Retinal pigment epithelial cell (primary cell): ENCODE measurements at regions not wholly inside any gene's neighbourhood (a gene's known extent, or its start where the extent isn't known, plus 50 kb on each side); places are given as distances from the start of the nearest gene placed in this dataset.
A peak's percentile ranks its signal among the peaks of the same experiment; 100 is the strongest.

Experiments used
- DNase-seq: peaks from one replicate; pipeline ENCODE4 v3.0.0-alpha.2; 2010; ENCODE audit warnings: low read depth
- H3K4me3 ChIP-seq: 2 replicates; pipeline ENCODE4 v1.5.1; 2011; ENCODE audit warnings: mild to moderate bottlenecking, low read length, control low read depth, moderate library complexity
- TF ChIP-seq, protein P1 (sequence below): conservative IDR thresholded peaks from 2 replicates; pipeline ENCODE4 v1.5.1; 2011; ENCODE audit warnings: low read depth, low read length, control low read depth, inconsistent platforms

DNA sequence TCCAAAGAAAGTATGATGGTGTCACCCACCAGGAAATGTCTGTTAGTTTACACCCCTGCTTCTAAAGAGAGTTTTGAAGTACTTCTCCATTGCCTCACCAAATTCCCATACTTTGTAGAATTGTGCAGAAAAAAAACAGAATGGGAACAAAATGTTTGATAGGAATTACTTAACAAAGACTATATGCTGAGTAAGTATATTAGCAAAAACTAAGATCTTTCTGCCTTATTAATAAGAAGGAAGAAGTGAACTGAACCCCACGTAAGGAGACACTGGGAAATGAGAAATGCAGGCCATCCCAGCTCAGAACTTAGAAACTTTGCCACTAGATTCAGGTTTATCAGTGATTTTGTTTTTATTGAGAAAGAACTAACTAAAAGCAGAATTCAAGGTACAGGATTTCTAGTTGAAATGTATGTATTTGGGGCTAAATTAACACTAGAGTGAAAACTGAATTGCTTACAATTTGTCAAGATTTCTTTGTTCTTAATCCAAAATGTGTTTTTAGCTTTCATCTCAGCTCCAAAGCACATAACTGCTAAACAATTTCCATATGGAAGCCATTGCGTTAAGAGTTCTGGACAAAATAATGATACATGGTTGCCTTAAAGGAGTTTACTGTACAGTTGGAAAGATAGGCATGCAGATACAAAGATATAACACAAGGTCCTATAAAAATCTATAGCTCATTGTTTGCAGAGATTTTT is 102.7 kb upstream of the BMP5 start:
- TF ChIP-seq, protein P1, sequence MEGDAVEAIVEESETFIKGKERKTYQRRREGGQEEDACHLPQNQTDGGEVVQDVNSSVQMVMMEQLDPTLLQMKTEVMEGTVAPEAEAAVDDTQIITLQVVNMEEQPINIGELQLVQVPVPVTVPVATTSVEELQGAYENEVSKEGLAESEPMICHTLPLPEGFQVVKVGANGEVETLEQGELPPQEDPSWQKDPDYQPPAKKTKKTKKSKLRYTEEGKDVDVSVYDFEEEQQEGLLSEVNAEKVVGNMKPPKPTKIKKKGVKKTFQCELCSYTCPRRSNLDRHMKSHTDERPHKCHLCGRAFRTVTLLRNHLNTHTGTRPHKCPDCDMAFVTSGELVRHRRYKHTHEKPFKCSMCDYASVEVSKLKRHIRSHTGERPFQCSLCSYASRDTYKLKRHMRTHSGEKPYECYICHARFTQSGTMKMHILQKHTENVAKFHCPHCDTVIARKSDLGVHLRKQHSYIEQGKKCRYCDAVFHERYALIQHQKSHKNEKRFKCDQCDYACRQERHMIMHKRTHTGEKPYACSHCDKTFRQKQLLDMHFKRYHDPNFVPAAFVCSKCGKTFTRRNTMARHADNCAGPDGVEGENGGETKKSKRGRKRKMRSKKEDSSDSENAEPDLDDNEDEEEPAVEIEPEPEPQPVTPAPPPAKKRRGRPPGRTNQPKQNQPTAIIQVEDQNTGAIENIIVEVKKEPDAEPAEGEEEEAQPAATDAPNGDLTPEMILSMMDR = no peak
- H3K4me3 ChIP-seq = no peak overlapping the region
- no peak for DNase-seq

DNA sequence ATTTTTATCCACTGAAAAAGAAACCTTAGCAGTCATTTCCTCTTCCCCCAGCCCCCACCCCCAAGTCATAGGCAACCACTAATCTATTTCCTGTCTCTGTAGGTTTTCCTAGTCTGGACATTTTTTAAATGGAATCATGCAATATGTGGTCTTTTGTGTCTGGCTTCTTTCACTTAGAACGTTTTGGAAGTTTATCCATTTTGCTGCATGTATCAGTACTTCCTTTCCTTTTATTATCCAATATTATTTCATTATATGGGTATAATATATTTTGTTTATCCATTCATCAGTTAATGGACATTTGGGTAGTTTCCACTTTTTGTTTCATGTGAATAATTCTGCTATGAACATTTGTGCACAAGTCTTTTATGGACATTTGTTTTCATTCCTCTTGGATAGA is 99.3 kb upstream of the BMP5 start:
- no peak for DNase-seq
- TF ChIP-seq, protein P1 = no peak
- H3K4me3 ChIP-seq = no peak overlapping the region

DNA sequence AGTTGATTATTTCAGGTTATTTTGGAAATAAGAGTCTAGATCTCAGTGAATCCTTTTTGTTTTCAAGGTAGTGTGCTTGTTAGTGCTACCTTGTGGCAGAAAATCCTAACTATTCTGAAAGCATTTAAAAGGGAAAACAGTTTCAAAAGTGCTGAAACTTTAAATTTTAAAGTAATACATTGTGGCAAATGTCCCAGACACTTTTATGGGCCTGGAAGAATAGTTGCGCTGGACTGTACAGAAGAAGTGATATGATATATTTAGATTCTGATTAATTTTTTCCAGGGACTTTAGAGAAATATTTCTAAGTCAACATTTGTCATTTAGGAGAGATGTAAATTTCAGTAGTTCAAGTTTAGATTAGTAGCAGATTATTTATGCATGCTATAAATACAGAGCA is 96.7 kb upstream of the BMP5 start:
- no peak overlapping the region for H3K4me3 ChIP-seq
- TF ChIP-seq, protein P1 = no peak
- DNase-seq = no peak

DNA sequence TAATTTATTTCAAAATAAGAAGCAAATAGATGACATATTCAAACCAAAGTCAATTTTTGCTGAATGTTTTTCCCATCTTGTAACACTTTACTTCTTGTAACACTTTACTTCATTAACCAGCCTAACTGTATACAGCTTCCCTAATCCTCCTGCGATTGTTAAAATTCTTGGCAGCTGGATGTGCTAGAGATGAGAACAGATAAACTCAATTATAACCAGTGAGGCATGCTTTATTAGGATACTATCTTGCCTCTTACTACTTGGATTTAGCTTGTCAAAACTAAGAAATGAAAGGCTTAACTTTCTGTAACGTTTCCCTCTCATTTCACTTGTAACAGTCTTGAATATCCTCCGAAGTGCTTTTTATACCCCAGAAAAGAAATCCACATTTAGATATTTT is 94.1 kb upstream of the BMP5 start:
- no peak for DNase-seq
- no peak overlapping the region for H3K4me3 ChIP-seq
- TF ChIP-seq, protein P1 = no peak

DNA sequence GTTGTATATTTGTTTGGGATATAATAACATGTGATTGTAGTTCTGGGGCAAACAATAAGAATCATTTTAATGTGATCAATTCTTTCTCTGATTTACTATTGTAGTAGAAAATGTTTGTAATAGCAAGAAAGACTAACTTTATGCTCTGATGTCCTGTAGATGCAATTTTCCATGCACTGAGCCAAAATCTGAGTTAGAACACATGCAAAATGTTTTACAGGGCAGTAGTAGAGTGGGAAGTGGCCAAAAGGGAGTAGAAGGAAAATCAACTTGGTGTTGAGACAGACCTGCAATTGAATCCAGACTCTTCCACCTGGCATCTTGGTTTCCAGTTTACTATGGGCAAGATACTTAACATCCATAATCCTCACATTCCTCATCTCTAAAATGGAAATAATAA is 93.5 kb upstream of the BMP5 start:
- TF ChIP-seq, protein P1 = no peak

DNA sequence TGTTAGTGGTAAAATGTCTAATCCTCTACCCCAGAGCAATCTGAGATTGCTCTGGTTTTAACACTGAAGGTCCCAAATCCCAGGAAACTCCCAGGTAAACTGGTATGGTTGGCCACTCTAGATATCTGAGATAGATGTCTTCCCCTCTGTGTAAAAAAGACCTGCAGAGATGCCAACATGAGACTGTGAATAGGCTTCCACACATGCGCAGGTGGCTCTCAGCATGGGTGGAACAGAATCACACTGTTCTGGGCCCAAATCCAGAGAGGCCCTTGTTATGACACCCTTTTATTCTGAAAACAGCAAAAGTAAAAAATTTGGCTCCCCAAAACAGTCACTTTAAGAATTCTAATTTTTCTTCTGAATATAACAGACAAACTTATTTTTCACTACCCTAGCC is 88.7 kb upstream of the BMP5 start:
- TF ChIP-seq, protein P1 = no peak
- no peak overlapping the region for H3K4me3 ChIP-seq
- DNase-seq = no peak

More for the DNA sequence above, 93.5 kb upstream of the BMP5 start:
- DNase-seq = no peak
- no peak overlapping the region for H3K4me3 ChIP-seq

DNA sequence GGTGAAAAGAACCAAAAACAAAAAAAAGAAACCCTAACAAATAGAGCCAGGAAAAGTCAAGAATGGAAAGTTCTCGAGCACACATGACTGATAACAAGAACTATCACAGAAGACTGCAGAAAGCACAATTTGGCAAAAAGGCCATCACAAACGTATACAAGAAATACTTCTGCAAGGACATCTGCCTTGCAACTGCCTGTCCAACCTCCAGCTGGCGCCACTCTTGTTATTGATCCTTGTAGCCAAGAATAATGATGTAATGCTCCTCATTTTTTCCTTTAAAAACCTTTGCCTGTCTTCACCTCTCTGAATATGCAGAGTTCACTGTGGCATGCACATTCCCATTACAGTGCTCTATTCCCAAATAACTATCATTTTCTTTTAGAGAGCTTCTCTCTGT is 87.9 kb upstream of the BMP5 start:
- DNase-seq = no peak
- TF ChIP-seq, protein P1 = peak; percentile 42
- H3K4me3 ChIP-seq = no peak overlapping the region
